ENCODE measurements at regions not wholly inside any gene's neighbourhood (a gene's known extent, or its start where the extent isn't known, plus 50 kb on each side); places are given as distances from the start of the nearest gene placed in this dataset.

DNA sequence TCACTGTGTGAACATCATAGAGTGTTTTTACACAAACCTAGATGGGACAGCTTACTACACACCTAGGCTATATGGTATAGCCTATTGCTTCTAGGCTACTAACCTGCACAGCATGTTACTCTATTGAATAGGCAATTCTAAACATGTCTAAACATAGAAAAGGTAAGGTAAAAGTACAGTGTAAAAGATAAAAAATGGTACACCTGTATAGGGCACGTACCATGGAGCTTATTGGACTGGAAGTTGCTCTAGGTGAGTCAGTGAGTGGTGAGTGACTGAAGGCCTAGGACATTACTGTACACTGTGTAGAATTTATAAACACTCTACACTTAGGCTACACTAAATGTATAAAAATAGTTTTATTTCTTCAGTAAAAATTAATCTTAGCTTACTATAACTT, 182.0 kb upstream of the THSD7A start:
- TF ChIP-seq, protein P1, sequence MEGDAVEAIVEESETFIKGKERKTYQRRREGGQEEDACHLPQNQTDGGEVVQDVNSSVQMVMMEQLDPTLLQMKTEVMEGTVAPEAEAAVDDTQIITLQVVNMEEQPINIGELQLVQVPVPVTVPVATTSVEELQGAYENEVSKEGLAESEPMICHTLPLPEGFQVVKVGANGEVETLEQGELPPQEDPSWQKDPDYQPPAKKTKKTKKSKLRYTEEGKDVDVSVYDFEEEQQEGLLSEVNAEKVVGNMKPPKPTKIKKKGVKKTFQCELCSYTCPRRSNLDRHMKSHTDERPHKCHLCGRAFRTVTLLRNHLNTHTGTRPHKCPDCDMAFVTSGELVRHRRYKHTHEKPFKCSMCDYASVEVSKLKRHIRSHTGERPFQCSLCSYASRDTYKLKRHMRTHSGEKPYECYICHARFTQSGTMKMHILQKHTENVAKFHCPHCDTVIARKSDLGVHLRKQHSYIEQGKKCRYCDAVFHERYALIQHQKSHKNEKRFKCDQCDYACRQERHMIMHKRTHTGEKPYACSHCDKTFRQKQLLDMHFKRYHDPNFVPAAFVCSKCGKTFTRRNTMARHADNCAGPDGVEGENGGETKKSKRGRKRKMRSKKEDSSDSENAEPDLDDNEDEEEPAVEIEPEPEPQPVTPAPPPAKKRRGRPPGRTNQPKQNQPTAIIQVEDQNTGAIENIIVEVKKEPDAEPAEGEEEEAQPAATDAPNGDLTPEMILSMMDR (IDR thresholded peaks at IDR 0.05), result no peak
- no peak for TF ChIP-seq POLR2A (IDR thresholded peaks at IDR 0.05)
